HG02943 (cell line): ENCODE measurements at regions not wholly inside any gene's neighbourhood (a gene's known extent, or its start where the extent isn't known, plus 50 kb on each side); places are given as distances from the start of the nearest gene placed in this dataset.

Experiments
- ATAC-seq: cut with Tn5 transposase; IDR thresholded peaks from one replicate; pipeline ENCODE4 v1.9.1; 2021; ENCODE audit warnings: mild to moderate bottlenecking, low read depth, moderate library complexity; ENCODE audit not compliant: unreplicated experiment

DNA sequence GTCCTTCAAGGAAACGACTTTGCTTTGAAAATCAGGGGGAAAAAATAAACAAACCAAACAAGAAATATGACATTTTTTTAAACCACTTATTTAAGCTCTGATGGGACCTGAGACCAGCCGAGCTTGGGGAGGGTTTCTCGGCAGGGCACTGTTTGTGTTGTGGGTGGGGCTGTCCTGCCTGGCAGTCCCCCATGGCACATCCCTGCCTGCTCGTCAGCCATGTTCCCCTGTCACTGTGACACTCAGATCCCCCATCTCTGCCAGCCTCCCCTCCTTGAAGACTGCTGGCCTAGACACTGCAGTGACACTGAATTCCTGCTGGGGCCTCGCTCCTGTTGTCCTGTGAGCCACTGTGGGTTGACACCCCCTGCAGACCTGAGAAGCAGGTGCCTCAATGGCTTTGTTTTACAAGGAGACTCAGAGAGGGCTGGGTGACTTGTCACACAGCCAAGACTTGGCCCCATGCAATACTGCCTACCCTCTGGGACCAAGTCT is 95.1 kb upstream of the PTPN1 start:
- ATAC-seq: no peak

DNA sequence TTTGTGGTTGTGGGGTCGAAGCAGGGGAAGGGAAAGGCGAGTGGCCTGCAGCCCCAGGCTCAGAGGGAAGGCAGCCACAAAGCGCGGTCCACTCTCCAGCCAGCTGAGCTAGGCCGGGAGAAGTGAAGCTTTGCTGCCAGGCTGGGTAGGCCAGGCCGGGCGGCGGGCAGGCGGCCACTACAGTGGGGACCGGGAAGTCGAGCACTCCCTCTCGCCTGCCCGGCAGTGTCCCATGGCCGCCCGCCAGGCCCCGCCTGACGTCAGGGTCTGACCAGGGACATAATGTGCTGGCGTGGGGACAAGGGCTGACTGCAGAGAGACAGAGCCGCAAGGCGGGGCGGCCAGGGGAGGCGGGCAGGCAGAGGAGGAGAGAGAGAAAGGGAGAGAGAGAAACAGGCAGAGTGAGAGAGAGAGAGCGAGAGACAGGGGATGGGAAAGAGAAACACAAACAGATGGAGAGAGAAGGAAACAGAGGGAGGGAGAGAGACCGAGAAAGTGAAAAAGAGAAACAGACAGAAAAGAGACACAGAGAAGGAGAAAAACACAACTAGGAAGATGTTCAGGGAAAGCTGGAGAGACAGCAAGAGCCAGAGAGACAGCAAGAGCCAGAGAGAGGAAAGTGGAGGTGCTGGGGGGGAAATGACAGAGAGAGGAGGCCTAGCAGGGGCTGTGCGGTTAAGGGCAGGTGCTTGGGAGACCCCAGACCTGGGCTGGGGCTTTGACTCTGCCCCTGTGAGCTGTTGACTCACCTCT is 94.5 kb upstream of the PTPN1 start:
- ATAC-seq: no peak

DNA sequence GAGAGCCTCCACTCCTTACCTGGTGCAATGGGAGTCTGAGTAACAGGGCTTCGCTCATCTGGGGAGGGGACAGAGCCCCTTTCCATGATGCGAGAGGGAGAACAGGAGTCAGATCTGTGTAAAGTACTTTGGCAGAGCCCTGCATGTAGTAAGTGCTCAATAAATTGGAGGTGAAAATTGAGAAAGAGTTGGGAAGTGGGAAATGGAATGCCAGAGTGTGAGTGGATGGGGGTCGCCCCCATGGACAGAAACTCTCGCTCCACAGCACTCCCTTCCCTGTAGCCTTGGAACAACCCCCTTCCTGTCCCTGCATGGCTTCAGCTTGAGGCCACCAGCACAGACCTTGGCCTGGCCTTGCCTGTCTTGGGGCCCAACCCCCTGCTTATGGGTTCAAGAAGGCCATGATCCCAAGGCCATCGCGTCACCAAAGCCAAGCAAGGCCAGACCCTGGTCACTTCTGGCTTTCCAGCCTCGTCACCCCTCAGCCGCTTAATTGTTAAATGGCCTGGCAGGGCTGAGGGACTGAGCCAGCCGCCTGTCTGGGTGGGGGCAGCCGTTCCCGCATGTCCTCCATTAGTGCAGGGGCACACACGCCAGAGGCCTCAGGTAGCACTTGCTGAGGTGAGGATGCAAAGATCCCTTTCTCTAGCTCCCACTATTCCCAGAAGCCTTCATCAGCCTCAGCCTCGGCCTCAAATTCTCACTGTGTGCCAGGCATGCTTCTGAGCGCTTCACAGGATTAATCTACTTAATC is 93.7 kb upstream of the PTPN1 start:
- ATAC-seq: no peak

DNA sequence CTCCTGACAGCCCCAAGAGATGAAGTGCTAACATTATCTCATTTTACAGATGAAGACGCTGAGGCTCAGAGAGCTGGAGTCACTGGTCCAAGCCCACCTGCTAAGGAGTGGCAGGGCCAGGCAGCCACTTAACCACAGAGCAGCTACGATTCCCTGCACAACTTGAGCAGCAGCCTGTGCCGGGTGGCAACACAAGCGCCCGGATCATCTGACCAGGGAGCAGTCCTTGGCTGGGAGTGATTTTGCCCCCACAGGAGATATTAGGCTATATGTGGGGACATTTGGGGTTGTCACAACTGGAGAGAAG is 93.2 kb upstream of the PTPN1 start:
- no peak for ATAC-seq

DNA sequence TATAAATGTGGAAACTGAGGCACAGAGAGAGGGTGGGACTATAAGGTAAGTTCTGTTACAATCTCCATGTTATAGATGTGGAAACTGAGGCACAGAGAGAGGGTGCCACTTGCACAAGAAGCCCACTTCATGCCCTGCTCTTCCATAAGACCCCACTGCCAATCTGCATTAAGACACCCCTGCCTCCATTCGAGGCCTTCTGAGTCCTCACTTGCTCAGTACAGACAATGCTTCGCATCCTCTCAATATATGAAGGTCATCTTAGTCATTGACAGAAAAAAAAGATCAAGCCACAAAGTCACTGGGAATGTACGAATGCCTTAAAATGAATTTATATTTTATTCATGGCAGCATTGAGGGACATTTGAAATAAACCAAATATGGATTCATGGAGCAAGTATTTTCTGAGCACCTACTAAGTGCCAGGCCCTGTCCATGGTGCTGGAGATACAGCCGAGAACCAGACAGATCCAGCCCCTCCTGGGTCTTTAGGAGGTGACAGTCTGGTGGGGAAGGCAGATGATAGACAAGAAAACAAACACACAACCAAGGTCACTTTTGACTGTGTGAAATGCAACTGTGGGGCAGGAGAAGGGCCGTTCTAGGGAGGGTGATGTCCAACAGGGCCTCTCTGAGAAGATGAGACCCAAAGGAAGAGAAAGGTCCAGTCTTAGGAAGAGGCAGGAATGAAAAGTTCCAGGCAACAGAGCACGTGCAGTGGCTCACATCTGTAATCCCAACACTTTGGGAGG is 92.5 kb upstream of the PTPN1 start:
- no peak for ATAC-seq

DNA sequence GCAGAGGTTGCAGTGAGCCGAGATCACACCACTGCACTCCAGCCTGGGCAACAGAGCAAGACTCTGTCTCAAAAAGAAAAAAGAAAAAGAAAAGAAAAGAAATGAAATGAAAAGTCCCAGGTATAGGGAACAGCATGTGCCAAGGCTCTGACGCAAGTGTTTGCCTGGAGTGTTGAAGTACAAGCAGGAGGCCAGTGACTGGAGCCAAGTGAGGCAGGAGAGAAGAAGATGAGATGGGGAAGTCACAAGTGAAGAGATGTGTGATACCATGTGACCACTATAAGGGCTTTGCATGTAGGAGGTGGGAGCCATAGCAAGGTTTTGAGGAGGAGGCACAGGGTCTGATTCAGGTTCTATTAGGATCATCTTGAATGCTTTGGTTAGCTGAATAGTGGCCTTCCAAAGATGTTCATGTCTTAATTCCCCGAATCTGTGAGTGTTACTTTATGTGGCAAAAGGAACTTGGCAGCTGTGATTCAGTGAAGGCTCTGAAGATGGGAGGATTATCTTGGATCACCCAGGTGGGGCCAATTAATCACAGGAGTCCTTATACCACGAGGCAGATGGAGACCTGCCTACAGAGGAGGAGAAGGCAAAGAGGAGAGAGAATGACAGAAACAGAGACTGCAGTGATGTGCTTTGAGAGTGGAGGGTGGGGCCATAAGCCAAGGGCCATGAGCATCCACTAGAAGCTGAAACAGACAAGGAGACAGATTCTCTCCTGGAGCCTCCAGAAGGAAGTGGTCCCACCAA is 91.1 kb upstream of the PTPN1 start:
- ATAC-seq: no peak

DNA sequence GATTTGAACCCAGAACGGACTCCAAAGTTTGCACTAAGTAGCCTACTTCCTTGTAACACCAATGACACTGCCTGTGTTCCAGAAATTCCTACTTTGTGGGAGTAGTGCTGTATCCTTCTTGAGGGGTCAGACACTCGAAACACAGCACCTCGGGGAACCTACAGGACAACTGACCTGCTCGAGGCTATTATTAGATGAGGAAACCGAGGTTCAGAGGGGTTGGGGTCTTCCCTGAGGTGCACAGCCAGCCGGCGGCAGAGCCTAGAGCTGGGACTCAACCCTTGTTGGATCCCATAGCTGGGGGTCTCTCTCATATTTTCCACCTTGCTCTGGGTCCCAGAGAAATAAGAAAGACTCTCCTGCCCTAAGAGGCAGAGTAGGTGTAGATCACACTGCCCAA is 89.8 kb upstream of the PTPN1 start:
- no peak for ATAC-seq

DNA sequence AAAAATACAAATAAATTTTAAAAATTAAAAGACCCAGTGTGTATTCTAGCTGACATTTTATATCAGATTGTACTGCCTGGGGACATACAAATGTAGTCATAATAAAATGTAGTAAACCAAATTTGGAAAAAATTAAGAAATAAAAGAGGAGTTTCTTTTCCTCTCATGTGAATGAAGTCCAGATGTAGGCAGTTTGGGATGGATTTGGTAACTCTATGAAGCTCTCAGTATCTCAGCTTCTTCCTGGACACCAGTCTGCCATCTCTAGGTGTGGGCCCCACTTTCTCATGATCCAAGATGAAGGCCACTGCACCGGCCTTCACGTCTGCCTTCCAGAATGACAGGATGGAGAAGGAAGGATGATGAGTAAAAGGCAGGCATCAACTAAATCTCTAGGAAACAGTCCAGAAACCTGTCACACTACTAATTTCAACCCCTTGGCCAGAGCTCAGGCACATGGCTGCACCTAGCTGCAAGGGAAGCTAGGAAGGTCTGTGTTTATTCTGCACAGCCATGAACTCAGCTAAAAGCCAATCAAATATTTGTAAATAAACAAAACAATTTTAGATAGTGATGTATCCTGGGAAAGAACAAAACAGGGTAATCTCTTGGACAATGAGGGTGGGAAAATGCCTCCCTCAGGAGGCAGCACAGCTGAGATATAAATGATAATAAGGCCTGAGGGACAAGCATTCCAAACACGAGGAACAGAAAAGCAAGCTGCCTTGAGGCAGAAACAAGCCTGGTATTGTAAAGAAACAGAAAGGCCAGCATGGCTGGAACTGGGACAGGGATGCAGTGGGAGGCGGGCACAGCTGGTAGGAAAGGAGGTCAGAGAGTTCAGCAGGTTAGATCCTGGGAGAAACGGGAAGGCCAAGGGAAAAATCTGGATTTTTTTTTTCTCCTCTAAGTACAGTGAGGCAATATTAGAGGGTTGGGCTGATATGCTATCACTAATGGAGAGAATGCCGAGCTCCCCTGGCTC is 88.5 kb upstream of the PTPN1 start:
- ATAC-seq: no peak

DNA sequence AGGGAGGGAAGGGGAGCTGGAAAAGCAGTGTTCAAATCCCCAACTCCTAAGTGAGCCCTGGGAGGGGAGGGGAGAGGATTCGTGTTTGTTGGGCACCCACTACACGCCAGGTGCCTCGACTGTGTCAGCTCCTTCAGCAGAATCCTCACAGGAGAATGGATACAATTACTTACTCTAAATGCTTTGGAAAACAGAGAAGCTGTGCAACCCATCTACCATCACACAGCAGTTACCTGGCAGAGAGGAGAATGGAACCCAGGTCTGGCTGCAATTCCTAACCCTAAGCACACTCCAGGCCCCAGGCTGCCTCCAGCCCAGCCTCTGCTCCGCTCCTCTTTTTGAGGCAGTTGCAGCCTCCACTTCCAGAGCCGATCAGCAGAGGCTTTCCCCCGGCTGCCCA is 86.4 kb upstream of the PTPN1 start:
- ATAC-seq: no peak

DNA sequence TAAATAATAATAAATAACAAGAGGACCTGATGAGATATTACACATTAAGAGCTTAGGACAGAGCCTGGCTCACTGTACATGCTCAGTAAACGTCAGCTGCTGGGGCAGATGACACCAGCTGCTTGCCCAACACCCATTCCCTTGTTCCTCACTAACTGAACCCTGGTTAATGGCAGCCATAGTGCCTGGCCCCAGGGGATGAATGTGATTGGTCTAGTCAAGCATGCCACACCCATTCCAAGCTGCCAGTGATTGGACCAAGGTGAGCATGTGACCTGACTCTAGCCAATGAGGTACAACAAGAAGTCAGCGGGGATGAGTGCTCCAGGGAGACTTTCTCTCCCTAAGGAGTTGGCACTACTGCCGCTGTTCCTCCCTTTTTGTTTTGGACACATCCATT is 85.1 kb upstream of the PTPN1 start:
- ATAC-seq: no peak

DNA sequence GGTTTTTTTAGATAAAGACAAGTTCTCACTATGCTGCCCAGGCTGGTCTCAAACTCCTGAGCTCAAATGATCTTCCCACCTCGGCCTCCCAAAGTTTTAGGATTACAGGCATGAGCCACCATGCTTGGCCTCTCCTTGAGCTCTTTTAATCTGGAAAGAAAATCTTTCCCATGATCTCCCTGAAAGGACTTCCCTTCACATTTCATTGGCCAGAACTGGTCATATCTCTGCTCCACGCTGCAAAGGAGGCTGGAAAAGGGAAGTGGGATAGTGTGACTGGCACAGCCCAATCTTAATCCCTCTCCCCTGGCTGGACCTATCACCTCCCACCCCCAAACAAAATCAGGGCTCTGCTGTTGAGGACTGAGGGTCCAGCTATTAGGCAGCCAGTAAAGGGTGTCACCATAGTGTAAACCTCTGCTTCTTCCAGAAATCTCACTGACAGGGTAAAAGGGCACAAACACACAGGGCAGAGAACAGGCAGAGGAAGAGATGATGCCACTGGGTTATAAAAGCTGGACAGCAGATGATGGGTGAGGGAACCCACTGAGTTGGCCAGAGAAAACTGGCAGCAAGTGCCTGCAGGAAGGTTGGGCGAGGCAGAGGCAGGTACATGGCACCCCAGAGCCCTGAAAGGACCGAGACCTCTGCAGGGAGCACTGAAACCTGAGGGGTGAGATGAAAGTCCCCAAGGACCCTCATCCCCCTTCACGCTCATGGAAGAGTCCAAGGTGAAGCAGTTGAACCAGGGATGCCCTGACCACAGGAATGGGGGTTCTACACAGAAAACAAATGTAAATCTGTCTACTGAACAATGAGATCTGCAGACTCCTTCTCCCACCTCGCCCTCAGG is 83.1 kb upstream of the PTPN1 start:
- no peak for ATAC-seq

DNA sequence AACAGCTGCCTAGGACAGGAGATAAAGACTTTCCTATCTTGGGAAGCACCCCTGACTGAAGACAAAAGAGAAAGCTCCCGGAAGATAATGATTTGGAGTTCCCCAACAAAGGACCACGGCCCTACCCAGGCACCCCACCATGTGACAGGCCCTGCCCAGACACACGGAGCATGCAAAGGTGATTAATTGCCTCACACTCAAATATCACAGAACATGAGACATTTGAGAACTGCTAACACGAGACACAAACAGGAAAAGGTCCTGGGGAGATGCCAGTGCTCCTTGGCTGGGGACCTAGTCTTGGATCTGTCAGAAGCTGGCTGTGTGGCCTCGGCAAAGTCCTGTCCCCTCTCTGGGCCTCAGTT is 82.5 kb upstream of the PTPN1 start:
- ATAC-seq: no peak

DNA sequence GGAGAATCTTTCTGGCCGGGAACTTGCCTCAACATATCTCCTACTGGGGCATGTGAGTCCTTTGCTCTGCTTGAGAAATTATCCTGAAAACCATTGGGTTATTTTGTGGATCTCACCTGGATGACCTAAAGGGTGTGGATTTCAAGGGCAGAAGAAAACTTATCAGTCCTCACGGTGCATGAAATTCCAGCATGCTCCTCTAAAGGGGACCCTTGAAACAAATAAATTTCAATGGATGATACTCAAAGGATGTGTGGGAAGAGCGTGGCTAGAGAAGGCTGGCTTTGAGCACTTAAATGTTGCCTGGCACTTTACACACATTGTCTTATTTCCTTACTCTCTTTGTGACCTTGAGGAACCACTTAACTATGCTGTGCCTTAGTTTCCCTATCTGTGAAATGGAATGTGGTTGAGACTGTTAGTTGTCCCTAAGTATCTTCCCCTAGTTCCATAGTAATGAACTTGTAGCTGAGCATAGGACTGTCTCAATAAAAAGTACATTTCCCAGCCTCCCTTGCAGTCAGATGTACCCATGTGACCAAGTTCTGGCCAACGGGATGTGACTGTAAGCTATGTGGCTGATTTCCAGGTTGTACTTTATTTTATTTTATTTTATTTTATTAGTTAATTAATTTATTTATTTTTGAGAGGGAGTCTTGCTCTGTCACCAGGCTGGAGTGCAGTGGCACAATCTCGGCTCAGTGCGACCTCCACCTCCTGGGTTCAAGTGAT is 81.9 kb upstream of the PTPN1 start:
- ATAC-seq: no peak

DNA sequence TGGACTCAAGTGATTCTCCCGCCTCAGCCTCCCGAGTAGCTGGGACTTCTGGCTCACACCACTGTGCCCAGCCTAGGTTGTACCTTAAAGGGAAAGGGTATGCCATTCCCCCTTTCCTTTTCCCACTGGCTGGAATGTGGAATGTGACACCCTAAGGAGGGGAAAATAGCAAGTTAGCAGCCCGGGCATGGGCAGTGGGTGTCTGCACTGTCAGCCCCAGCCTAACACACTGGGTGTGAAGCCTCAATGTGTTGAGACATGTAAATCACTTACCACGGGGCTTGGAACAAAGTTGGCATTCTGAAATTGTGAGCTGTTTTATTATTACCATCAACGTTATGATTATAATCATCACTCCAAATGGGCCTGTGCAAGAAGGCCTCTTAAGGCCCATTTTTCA is 80.8 kb upstream of the PTPN1 start:
- ATAC-seq: no peak

DNA sequence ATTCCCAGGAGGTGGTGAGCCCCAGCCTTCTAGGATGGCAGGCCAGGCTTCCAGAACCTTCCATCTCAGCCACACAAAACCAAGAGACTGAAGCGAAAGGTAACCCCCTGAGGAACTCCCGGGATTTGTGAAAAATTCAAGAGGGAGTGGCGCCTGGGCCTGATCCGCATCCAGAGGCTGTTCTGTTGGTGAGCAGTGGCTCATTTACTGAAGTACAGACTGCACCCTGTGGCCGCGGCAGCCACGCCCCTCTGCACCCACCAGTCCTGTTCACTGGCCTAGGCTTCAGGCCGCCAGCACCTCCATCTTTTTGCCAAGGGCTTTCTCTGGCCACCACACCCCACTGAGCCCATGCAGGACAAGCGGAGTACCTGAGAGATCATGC is 79.1 kb upstream of the PTPN1 start:
- no peak for ATAC-seq

DNA sequence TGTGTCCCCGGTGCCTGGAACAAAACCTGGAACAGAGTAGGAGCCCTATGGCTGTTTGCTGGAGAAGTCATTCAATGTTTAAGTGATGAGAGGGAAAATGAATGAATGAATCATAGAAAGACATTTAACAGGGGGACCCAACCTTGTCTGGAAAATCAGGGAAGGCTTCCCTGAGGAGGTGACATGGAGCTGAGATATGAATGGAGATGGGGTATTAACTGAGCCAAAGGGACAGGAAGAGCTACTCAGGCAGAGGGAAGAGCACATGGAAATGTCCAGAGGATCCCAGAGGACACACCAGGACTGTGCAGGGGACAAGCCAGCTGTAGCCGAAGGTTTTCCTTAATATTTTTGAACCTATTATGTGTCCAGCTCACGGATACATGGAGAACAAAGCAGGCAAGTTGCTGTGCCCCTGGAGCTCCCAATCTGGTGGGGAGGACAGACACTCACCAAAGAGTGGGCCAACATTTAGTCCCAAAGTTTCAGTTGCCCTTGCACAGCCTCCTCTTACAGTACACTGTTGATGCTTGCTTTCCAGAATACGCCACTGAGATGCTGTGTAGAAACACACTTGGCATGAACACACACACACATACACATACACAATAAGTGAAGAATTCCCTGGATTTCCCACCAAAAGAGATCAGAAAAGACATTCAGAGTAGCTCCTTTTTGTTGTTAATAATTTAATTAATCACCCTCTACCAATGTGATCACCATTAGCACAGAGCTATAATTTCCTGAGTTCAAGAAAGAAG is 77.0 kb upstream of the PTPN1 start:
- no peak for ATAC-seq

DNA sequence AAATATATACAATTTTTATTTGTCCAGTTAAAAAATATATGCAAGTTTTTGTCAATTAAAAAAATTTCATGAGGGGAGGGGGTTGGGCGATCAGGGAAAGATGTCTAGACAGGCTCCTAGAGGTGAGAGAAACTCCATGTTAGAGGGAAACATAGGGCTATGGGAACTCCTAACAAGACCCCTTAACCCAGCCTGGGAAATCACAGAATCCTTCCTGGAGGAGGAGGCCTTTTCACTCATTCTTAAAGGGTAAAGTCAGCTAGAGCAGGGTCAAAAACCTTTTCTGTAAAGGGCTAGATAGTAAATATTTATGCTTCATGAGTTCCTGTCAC is 75.9 kb upstream of the PTPN1 start:
- ATAC-seq: no peak
